H1 (cell line): ENCODE measurements at regions not wholly inside any gene's neighbourhood (a gene's known extent, or its start where the extent isn't known, plus 50 kb on each side); places are given as distances from the start of the nearest gene placed in this dataset.

Experiments
- BCL11A ChIP-seq, 2 experiments: IDR thresholded peaks; one replicate each; pipeline ENCODE4 v1.6.1; 2011; ENCODE audit warnings: low read depth in 2 of 2, low read length in 2 of 2, mild to moderate bottlenecking in 2 of 2
- CBX5 ChIP-seq: fragments of 300-800, 300-1000 bp; sonication (generic); IDR thresholded peaks from 2 replicates; pipeline ENCODE4 v1.7.1; 2016; ENCODE audit warnings: antibody characterized with exemption, low read length, low read depth
- CBX8 ChIP-seq: fragments of 300-800, 300-1000 bp; sonication (generic); IDR thresholded peaks from 2 replicates; pipeline ENCODE4 v1.7.1; 2016; ENCODE audit warnings: low read depth, low read length, borderline replicate concordance
- CHD2 ChIP-seq: IDR thresholded peaks from 2 replicates; pipeline ENCODE4 v1.6.1; 2012; ENCODE audit warnings: low read length, improper control_type of control experiment
- CREB1 ChIP-seq: IDR thresholded peaks from 2 replicates; pipeline ENCODE4 v1.6.1; 2012; ENCODE audit warnings: inconsistent platforms
- CTBP2 ChIP-seq: IDR thresholded peaks from 2 replicates; pipeline ENCODE4 v1.7.0; 2011; ENCODE audit warnings: borderline replicate concordance, mild to moderate bottlenecking, moderate library complexity, mixed read lengths, low read length; ENCODE audit not compliant: insufficient read depth, insufficient read length
- EP300 ChIP-seq, 2 experiments: IDR thresholded peaks; 1 replicate in 1 of 2; 2 replicates in 1 of 2; pipeline ENCODE4 v1.6.1; 2011 to 2012; ENCODE audit warnings: low read depth in 2 of 2, low read length in 2 of 2, mild to moderate bottlenecking in 2 of 2, borderline replicate concordance in 1 of 2, inconsistent platforms in 1 of 2, moderate library complexity in 1 of 2
- FOSL1 ChIP-seq: IDR thresholded peaks from 2 replicates; pipeline ENCODE4 v1.6.1; 2011; ENCODE audit warnings: mild to moderate bottlenecking, low read depth, low read length, moderate library complexity; ENCODE audit not compliant: insufficient read depth
- HDAC6 ChIP-seq: IDR thresholded peaks from one replicate; pipeline ENCODE4 v1.7.1; 2012; ENCODE audit warnings: low read depth, mild to moderate bottlenecking, inconsistent platforms, low read length, moderate library complexity
- KDM5A ChIP-seq: fragments of 200-600 bp; IDR thresholded peaks from 2 replicates; pipeline ENCODE4 v1.7.1; 2012; ENCODE audit warnings: mild to moderate bottlenecking, low read length, inconsistent platforms, mixed read lengths
- MAFK ChIP-seq: IDR thresholded peaks from 2 replicates; pipeline ENCODE4 v1.6.1; 2012; ENCODE audit warnings: low read depth, mild to moderate bottlenecking, improper control_type of control experiment, low read length
- NRF1 ChIP-seq: IDR thresholded peaks from 2 replicates; pipeline ENCODE4 v1.6.1; 2011; ENCODE audit warnings: mild to moderate bottlenecking, low read depth, low read length, improper control_type of control experiment
- PHF8 ChIP-seq: fragments of 200-600 bp; sonication (generic); conservative IDR thresholded peaks from 2 replicates; pipeline ENCODE4 v1.7.1; 2012; ENCODE audit warnings: low read depth, mild to moderate bottlenecking, inconsistent platforms, low read length, moderate library complexity
- POLR2A ChIP-seq, 2 experiments: IDR thresholded peaks; 1 replicate in 1 of 2; 2 replicates in 1 of 2; pipeline ENCODE4 v1.6.1; 2011; ENCODE audit warnings: low read depth in 2 of 2, low read length in 2 of 2, mild to moderate bottlenecking in 2 of 2; ENCODE audit errors: control extremely low read depth in 1 of 2
- POU5F1 ChIP-seq: IDR thresholded peaks from 2 replicates; pipeline ENCODE4 v1.6.1; 2011; ENCODE audit warnings: low read depth, mild to moderate bottlenecking, low read length, moderate library complexity
- RAD21 ChIP-seq, 2 experiments: IDR thresholded peaks in 1 of 2; conservative IDR thresholded peaks in 1 of 2; 2 replicates each; pipeline ENCODE4 v1.6.1; 2011; ENCODE audit warnings: low read depth in 2 of 2, low read length in 2 of 2, improper control_type of control experiment in 1 of 2, inconsistent platforms in 1 of 2, mild to moderate bottlenecking in 1 of 2, moderate library complexity in 1 of 2
- RNF2 ChIP-seq: fragments of 200-900, 300-1000 bp; sonication (generic); IDR thresholded peaks from 2 replicates; pipeline ENCODE4 v1.7.1; 2016; ENCODE audit warnings: borderline replicate concordance, low read depth, mild to moderate bottlenecking, antibody characterized with exemption, low read length; ENCODE audit not compliant: poor library complexity, severe bottlenecking; ENCODE audit errors: missing control alignments
- RXRA ChIP-seq: IDR thresholded peaks from 2 replicates; pipeline ENCODE4 v1.6.1; 2011; ENCODE audit warnings: low read depth, mild to moderate bottlenecking, low read length, moderate library complexity; ENCODE audit not compliant: insufficient read depth
- SIRT6 ChIP-seq: IDR thresholded peaks from one replicate; pipeline ENCODE4 v1.7.1; 2012; ENCODE audit warnings: low read length, inconsistent platforms
- SP4 ChIP-seq: IDR thresholded peaks from 2 replicates; pipeline ENCODE4 v1.6.1; 2012; ENCODE audit warnings: low read length, inconsistent platforms
- SRF ChIP-seq: IDR thresholded peaks from 2 replicates; pipeline ENCODE4 v1.6.1; 2011; ENCODE audit warnings: mild to moderate bottlenecking, low read depth, low read length, moderate library complexity
- TAF1 ChIP-seq: IDR thresholded peaks from 2 replicates; pipeline ENCODE4 v1.6.1; 2011; ENCODE audit warnings: mild to moderate bottlenecking, low read depth, low read length
- TF ChIP-seq, protein P1 (sequence below): IDR thresholded peaks from 2 replicates; pipeline ENCODE4 v1.6.1; 2011; ENCODE audit warnings: low read length, improper control_type of control experiment
- TF ChIP-seq, protein P2 (sequence below): IDR thresholded peaks from 2 replicates; pipeline ENCODE4 v1.6.1; 2012; ENCODE audit warnings: low read length, inconsistent platforms

DNA sequence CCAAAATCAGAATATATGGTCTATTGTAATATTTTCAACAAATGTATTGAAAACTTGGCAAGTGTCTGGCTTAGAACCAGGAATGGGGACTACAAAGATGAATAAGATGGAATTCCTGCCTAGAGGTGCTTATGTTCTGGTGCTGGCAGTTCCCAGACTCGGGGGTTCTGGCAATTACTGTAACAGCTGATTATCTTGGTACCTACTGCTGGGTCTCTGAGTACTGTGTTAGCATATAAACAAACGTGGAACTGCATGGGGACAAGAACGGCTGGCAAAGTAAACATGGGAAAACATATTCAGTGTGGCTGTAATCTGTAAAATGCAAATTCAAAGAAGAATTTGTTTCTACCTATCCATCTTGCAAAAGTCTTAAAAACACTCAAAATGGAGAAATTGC is 89.9 kb downstream of the SLC24A2 start (continued):
- TF ChIP-seq KDM5A (no peak), SRF (no peak), CREB1 (no peak), CHD2 (no peak), NRF1 (no peak), TAF1 (no peak), SP4 (no peak), PHF8 (no peak), FOSL1 (no peak), POU5F1 (no peak), EP300 (IDR thresholded peaks at IDR 0.05; ENCODE audit: borderline replicate concordance in 1 of 2, low read depth in 2 of 2, low read length in 2 of 2) (peak in 1 of 2 experiments; percentile 11; a peak in 1 of 3 replicates), BCL11A (IDR thresholded peaks at IDR 0.05; ENCODE audit: low read depth in 2 of 2, low read length in 2 of 2) (peak; percentile 55 to 75), MAFK (no peak), POLR2A (IDR thresholded peaks at IDR 0.05; ENCODE audit: control extremely low read depth in 1 of 2, low read depth in 2 of 2, low read length in 2 of 2) (no peak), CTBP2 (no peak), SIRT6 (no peak), CBX8 (no peak), RNF2 (no peak), HDAC6 (no peak), RAD21 (IDR thresholded peaks at IDR 0.05 in 1 of 2, conservative IDR thresholded peaks at IDR 0.05 in 1 of 2; ENCODE audit: low read depth in 2 of 2, low read length in 2 of 2) (no peak), RXRA (no peak), CBX5 (no peak)
- TF ChIP-seq, protein P1, sequence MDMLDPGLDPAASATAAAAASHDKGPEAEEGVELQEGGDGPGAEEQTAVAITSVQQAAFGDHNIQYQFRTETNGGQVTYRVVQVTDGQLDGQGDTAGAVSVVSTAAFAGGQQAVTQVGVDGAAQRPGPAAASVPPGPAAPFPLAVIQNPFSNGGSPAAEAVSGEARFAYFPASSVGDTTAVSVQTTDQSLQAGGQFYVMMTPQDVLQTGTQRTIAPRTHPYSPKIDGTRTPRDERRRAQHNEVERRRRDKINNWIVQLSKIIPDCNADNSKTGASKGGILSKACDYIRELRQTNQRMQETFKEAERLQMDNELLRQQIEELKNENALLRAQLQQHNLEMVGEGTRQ = no peak
- TF ChIP-seq, protein P2, sequence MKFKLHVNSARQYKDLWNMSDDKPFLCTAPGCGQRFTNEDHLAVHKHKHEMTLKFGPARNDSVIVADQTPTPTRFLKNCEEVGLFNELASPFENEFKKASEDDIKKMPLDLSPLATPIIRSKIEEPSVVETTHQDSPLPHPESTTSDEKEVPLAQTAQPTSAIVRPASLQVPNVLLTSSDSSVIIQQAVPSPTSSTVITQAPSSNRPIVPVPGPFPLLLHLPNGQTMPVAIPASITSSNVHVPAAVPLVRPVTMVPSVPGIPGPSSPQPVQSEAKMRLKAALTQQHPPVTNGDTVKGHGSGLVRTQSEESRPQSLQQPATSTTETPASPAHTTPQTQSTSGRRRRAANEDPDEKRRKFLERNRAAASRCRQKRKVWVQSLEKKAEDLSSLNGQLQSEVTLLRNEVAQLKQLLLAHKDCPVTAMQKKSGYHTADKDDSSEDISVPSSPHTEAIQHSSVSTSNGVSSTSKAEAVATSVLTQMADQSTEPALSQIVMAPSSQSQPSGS = no peak
